22Rv1 (cell line): ENCODE measurements at regions not wholly inside any gene's neighbourhood (a gene's known extent, or its start where the extent isn't known, plus 50 kb on each side); places are given as distances from the start of the nearest gene placed in this dataset.

Experiments used
- ZFX ChIP-seq: fragments of 450-650 bp; IDR thresholded peaks from 2 replicates; pipeline ENCODE4 v1.6.1; 2017; ENCODE audit warnings: antibody characterized with exemption, borderline replicate concordance
- TF ChIP-seq, protein P1 (sequence below): fragments of 450-650 bp; IDR thresholded peaks from 2 replicates; pipeline ENCODE4 v1.5.1; 2017; ENCODE audit warnings: mild to moderate bottlenecking

DNA sequence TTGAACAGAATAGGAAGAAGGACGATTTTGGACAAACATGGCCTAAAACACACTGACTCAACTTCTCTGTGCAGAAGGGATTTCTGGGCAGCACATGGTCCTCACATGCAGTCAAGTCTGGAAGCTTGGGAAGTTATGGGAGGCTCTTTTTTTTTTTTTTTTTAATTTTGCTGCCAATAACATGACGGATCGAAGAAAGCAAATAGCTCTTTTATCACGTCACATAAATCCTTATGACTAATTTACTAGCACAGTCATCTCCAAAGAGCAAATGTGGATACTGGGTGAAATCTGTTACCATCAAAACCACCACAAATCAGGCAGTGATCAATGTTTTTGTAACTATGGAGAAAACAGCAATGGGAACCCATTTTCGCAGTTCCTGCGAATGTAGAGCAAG, 193.3 kb upstream of the FAM9B start:
- TF ChIP-seq, protein P1, sequence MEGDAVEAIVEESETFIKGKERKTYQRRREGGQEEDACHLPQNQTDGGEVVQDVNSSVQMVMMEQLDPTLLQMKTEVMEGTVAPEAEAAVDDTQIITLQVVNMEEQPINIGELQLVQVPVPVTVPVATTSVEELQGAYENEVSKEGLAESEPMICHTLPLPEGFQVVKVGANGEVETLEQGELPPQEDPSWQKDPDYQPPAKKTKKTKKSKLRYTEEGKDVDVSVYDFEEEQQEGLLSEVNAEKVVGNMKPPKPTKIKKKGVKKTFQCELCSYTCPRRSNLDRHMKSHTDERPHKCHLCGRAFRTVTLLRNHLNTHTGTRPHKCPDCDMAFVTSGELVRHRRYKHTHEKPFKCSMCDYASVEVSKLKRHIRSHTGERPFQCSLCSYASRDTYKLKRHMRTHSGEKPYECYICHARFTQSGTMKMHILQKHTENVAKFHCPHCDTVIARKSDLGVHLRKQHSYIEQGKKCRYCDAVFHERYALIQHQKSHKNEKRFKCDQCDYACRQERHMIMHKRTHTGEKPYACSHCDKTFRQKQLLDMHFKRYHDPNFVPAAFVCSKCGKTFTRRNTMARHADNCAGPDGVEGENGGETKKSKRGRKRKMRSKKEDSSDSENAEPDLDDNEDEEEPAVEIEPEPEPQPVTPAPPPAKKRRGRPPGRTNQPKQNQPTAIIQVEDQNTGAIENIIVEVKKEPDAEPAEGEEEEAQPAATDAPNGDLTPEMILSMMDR = no peak
- no peak for TF ChIP-seq ZFX
